Loucy (cell line): ENCODE measurements at regions not wholly inside any gene's neighbourhood (a gene's known extent, or its start where the extent isn't known, plus 50 kb on each side); places are given as distances from the start of the nearest gene placed in this dataset.

Source experiments
- H2AFZ ChIP-seq: fragments of 200-600 bp; sonication (generic); 2 replicates; pipeline ENCODE4 v1.6.0; 2016; ENCODE audit warnings: antibody characterized with exemption, mild to moderate bottlenecking, low read length, moderate library complexity
- H3F3A ChIP-seq: fragments of 200-600 bp; 2 replicates; pipeline ENCODE4 v1.6.0; 2016; ENCODE audit warnings: antibody characterized with exemption, low read depth, mild to moderate bottlenecking
- H3K27me3 ChIP-seq: fragments of 200-600 bp; sonication (generic); 2 replicates; pipeline ENCODE4 v1.6.1; 2014; ENCODE audit warnings: low read length, mild to moderate bottlenecking; ENCODE audit not compliant: insufficient read depth, poor library complexity, severe bottlenecking
- H3K36me3 ChIP-seq: fragments of 200-600 bp; sonication (generic); 2 replicates; pipeline ENCODE4 v1.6.1; 2016; ENCODE audit warnings: low read length; ENCODE audit not compliant: insufficient read depth
- H3K4me1 ChIP-seq: fragments of 200-600 bp; sonication (generic); 2 replicates; pipeline ENCODE4 v1.5.1; 2014; ENCODE audit warnings: low read length, mild to moderate bottlenecking; ENCODE audit not compliant: insufficient read depth, poor library complexity, severe bottlenecking
- H3K4me2 ChIP-seq: fragments of 200-600 bp; sonication (generic); 2 replicates; pipeline ENCODE4 v1.6.0; 2014; ENCODE audit warnings: antibody characterized with exemption, low read length, low read depth, mild to moderate bottlenecking; ENCODE audit not compliant: poor library complexity, severe bottlenecking
- H3K4me3 ChIP-seq: fragments of 200-600 bp; sonication (generic); 2 replicates; pipeline ENCODE4 v1.5.1; 2014; ENCODE audit warnings: low read length, mild to moderate bottlenecking, mixed read lengths; ENCODE audit not compliant: poor library complexity, severe bottlenecking
- H3K79me2 ChIP-seq: fragments of 200-600 bp; sonication (generic); 2 replicates; pipeline ENCODE4 v1.6.1; 2014; ENCODE audit warnings: low read length; ENCODE audit not compliant: insufficient read depth
- H3K9ac ChIP-seq: fragments of 200-600 bp; sonication (generic); 2 replicates; pipeline ENCODE4 v1.6.0; 2014; ENCODE audit warnings: mild to moderate bottlenecking, low read depth, low read length, moderate library complexity; ENCODE audit not compliant: poor library complexity, severe bottlenecking
- H3K9me2 ChIP-seq: fragments of 200-600 bp; sonication (generic); replicated peaks from 2 replicates; pipeline ENCODE4 v1.6.1; 2016; ENCODE audit warnings: low read depth, low read length, mixed read lengths
- H3K9me3 ChIP-seq: fragments of 200-600 bp; sonication (generic); 2 replicates; pipeline ENCODE4 v1.6.1; 2014; ENCODE audit warnings: mild to moderate bottlenecking, antibody characterized with exemption, low read length, low read depth; ENCODE audit not compliant: insufficient read depth
- H4K20me1 ChIP-seq: fragments of 200-600 bp; sonication (generic); 2 replicates; pipeline ENCODE4 v1.6.0; 2014; ENCODE audit warnings: antibody characterized with exemption, low read length, mild to moderate bottlenecking; ENCODE audit not compliant: insufficient read depth, poor library complexity, severe bottlenecking
- EZH2phosphoT487 ChIP-seq: fragments of 200-600 bp; IDR thresholded peaks from 2 replicates; pipeline ENCODE4 v1.6.1; 2018; ENCODE audit warnings: antibody characterized with exemption, mild to moderate bottlenecking, moderate library complexity, borderline replicate concordance
- TF ChIP-seq, protein P1 (sequence below): fragments of 200-600 bp; sonication (generic); conservative IDR thresholded peaks from 2 replicates; pipeline ENCODE4 v1.5.1; 2014; ENCODE audit warnings: mild to moderate bottlenecking, antibody characterized with exemption, low read length

DNA sequence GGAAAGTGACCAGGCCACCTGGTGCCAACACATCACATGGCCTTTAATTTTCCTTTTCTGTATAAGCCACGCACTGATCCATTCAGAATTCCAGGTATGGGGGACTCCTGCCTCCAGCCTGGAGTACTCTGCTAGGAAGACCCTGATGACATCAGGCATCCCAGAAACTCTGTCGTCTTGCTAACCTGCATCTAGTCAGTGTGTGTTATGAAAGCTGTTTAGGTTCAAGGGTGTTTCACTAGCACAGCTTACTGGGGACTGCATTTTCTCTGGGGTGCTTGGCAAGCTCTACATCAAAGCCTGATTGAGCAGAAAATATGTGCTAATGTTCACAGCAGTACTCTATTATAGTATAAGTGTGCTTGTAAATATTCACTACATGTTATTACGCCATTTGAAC lies 100.6 kb upstream of the MGMT start:
- H3K27me3 ChIP-seq = peaks cover 1% of the 10 kb centered on the region
- H2AFZ ChIP-seq = no peak overlapping the region
- no peaks in the 10 kb centered on the region for H4K20me1 ChIP-seq
- H3F3A ChIP-seq = no peaks in the 10 kb centered on the region
- no peaks in the 10 kb centered on the region for H3K4me1 ChIP-seq
- no peaks in the 10 kb centered on the region for H3K79me2 ChIP-seq
- no peak overlapping the region for H3K9ac ChIP-seq
- no peaks in the 10 kb centered on the region for H3K36me3 ChIP-seq
- H3K4me3 ChIP-seq = no peak overlapping the region
- no peaks in the 10 kb centered on the region for H3K9me2 ChIP-seq
- no peaks in the 10 kb centered on the region for H3K9me3 ChIP-seq
- H3K4me2 ChIP-seq = no peak overlapping the region
- TF ChIP-seq, protein P1, sequence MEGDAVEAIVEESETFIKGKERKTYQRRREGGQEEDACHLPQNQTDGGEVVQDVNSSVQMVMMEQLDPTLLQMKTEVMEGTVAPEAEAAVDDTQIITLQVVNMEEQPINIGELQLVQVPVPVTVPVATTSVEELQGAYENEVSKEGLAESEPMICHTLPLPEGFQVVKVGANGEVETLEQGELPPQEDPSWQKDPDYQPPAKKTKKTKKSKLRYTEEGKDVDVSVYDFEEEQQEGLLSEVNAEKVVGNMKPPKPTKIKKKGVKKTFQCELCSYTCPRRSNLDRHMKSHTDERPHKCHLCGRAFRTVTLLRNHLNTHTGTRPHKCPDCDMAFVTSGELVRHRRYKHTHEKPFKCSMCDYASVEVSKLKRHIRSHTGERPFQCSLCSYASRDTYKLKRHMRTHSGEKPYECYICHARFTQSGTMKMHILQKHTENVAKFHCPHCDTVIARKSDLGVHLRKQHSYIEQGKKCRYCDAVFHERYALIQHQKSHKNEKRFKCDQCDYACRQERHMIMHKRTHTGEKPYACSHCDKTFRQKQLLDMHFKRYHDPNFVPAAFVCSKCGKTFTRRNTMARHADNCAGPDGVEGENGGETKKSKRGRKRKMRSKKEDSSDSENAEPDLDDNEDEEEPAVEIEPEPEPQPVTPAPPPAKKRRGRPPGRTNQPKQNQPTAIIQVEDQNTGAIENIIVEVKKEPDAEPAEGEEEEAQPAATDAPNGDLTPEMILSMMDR = no peak
- no peak for TF ChIP-seq EZH2phosphoT487

DNA sequence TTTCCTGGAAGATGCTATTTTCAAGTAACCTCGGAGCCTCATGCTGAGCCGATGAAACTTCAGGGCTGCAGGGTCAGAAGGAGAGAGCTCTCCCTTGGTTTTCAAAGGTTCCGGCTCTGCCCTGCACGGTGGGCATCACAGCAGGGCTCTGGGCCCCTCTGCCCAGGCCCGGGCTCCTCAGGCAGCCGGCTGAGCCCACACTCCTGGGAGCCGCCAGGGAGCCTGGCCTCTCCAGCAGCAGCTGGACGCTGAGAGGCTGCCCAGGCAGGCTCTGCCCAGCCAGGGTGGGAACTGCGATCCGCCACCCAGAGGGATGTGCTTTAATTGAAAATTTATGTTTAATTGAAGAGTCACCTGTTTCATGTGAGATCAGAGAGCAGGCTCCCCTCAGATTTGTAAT lies 97.5 kb upstream of the MGMT start:
- H3K27me3 ChIP-seq = peaks cover 5% of the 10 kb centered on the region
- no peaks in the 10 kb centered on the region for H3K36me3 ChIP-seq
- H3K4me3 ChIP-seq = no peak overlapping the region
- no peak overlapping the region for H3K4me2 ChIP-seq
- no peaks in the 10 kb centered on the region for H3K9me2 ChIP-seq
- H3K4me1 ChIP-seq = no peaks in the 10 kb centered on the region
- H3K79me2 ChIP-seq = no peaks in the 10 kb centered on the region
- H4K20me1 ChIP-seq = no peaks in the 10 kb centered on the region
- H3K9ac ChIP-seq = no peak overlapping the region
- no peaks in the 10 kb centered on the region for H3F3A ChIP-seq
- no peaks in the 10 kb centered on the region for H3K9me3 ChIP-seq
- TF ChIP-seq, protein P1 = no peak
- no peak for TF ChIP-seq EZH2phosphoT487
- H2AFZ ChIP-seq = no peak overlapping the region

DNA sequence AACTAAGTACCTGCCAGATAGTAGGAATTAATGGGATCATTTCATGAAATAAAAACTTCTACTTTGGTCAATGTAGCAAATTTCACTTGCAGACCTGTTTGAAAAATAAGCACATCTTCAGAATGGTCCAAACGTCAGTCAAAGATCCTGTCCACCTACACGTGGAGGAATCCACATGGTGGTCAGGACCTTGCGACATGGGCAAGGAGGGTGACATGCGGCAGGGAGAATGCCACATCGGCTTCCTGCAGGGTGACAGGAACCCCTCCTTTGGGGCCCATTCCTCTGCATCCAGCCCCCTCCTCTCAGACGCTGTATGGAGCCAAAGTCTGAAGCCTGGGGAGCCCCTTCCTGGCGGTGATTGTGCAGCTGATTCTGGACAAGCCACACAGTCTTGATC lies 95.5 kb upstream of the MGMT start:
- Histone ChIP-seq H3K79me2 (no peaks in the 10 kb centered on the region), H3K9ac (no peak overlapping the region), H3K4me1 (no peaks in the 10 kb centered on the region), H3K27me3 (peaks cover 5% of the 10 kb centered on the region), H3F3A (no peaks in the 10 kb centered on the region), H2AFZ (no peak overlapping the region), H4K20me1 (no peaks in the 10 kb centered on the region), H3K4me3 (no peak overlapping the region), H3K9me2 (no peaks in the 10 kb centered on the region), H3K36me3 (no peaks in the 10 kb centered on the region), H3K4me2 (no peak overlapping the region), H3K9me3 (no peaks in the 10 kb centered on the region)
- no peak for TF ChIP-seq EZH2phosphoT487
- TF ChIP-seq, protein P1 = no peak
